GM19372 (cell line): ENCODE measurements at regions not wholly inside any gene's neighbourhood (a gene's known extent, or its start where the extent isn't known, plus 50 kb on each side); places are given as distances from the start of the nearest gene placed in this dataset.

ENCODE experiments used
- ATAC-seq: cut with Tn5 transposase; IDR thresholded peaks from one replicate; pipeline ENCODE4 v1.9.1; 2021; ENCODE audit warnings: mild to moderate bottlenecking, low read depth, moderate library complexity; ENCODE audit not compliant: unreplicated experiment

DNA sequence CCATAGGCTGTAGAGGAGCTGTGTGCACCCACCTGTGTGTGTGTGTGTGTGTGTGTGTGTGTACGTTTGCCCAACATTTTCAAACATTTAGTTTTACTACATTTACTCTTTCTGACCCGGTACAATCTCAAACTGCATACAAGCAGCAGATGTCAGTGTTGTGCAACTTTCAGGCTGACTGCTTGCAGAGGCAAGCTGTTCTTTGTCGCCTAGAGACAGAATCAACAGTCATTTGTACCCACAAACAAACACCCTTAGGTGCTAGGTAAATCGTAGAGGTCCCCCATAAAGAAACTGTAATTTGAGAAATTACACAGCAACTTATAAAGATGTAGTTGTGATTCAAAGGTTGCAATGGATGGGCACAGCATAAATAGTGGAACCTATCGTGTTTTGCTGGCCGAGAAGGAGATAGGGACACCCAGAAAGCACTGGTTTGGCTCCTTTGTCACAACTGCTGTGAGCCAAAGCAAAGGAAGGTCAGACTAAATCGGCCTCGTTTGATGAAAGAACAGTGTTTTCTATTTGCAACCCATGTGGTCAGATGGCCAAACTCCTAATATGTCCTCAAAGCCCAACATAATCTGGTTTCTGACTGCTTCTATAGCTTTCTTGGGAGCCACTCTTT, 478.4 kb downstream of the TOX3 start:
- ATAC-seq: no peak

DNA sequence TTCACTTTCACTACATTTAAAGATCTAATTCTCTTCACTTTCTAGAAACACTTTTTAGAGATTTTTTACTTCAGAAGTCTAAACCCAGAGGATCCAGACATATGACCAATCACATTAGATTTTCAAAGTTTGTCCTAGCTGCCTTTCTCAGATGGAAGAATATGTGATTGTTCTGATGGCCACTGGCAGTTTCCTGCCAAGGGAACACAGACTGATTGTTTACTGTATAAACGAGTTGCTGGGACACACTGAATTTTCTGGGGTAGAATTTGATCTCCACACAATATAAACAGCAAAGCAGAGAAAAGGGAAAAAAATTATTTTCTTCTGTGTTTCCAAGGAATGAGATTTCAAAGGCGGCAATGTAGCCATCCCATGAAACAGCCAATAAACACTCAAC, 480.0 kb downstream of the TOX3 start:
- ATAC-seq: no peak

DNA sequence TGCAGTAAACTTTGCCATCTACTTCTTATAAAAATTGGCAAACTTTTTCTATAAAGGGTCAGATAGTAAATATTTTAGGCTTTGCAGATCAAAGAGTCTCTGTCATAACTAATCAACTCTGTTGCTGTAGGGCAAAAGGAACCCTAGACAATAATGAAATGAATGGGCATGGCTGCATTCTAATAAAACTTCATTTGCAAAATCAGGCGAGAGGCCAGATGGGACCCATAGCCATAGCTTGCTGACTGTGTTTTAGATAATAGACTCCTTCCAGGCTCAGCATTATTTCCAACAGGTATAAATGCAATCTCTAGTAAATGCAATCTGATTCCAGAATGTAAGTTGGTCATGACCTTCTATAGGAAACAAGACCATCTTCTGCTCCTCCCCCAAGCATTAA, 490.7 kb downstream of the TOX3 start:
- no peak for ATAC-seq

DNA sequence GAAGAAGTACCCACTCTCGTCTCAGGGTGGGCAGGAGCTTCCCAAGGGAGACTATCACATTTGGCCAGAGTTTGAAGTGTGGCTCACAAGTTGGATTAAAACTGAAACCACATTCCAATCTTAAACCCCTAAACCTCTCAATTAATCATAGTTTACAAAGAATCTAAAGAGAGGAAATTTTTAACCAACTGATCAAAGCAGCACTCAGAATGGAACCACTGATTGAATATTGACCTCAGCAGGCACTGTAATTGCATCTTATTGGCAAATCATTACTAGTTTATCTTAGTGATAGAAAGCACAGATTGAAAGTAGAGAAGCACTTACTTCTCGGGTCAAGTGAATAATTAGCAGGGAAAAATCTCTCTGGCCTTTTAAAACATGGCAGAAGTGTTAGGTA, 491.6 kb downstream of the TOX3 start:
- no peak for ATAC-seq

DNA sequence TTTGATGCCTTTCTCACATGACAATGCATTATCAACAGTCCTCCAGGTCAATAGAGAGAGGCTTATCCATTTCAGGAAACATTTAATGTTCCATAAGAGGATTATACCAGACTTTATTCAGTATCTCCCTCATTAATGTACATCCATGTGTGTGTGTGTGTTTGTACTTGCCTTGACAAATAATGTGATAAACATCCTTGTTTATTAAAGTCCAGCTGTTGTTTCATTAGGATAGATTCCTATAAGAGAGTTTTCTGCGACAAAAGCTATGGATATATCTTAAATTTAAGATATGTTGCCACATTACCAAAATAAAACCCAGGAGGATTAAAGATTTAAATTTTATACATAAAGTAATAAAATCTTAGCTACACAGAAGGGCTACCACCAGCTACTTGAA, 492.6 kb downstream of the TOX3 start:
- no peak for ATAC-seq

DNA sequence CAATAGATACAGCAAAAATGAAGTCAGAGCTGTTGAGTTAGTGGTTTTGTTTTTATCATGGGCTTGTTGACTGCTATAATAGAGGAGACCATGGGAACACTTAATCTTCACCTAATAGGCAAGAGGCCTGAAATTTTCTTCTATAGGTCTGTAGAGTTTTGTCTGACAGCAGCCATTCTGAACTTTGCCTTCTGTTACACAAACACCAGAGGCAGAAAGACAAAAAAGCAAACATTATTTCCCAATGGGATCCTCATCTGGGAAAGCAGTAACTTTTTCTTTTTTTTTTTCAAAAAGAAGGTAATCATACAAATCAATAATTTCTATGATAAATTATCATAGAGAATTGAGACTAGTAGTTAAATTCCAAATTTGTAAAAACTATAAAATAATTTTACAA, 494.1 kb downstream of the TOX3 start:
- ATAC-seq: no peak

DNA sequence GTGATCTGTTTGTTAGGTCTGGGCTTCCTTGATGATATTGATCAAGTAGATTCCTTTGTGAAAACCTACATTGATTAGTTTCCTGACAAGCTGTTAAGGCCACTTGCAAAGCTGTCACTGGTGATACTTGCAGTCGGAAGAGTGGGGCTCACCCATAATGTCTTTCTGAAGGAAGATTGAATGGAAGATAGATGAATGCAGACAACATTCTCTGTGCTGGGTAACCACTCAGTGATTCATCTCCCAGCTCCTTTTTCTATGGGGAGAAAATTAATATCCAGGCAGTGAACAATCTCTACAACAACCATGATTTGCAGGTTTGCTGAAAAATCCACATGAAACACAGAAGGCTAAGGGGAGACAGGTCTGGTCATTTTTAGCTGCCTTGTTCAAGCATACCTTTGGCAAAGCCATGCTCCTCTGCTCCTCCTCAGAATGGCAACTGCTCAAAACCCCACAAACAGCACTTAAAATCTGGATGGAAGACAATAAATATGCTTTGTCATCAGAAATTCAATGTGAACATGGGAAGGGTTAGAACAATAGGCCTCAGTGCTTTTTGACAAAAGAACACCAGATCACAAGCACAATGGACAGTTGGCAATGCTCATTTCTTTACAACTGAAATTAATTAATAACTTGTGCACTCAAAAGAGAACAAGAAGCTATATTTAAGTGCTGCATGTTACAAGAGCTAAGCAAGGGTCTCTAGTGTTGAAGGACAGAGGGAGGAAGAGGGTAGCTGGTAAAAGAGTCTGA, 495.4 kb downstream of the TOX3 start:
- no peak for ATAC-seq

DNA sequence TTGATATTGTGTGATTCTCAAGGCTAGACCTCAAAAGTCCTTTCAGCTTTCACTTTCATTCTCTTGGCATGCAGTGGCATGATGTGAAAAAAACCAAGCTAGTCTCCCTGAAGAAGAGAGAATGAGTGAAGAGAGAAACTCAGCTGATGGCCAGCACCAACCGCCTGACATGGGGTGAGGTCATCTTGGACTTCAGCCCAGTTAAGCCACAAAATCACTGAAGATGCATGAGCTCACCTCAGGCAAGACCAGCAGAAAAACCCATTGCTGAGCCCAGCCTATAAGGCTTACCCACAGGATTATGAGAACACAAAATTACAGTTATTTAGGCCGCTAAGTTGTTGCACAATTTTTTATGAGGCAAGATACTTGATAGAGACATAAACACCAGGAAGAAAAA, 496.5 kb downstream of the TOX3 start:
- ATAC-seq: no peak

DNA sequence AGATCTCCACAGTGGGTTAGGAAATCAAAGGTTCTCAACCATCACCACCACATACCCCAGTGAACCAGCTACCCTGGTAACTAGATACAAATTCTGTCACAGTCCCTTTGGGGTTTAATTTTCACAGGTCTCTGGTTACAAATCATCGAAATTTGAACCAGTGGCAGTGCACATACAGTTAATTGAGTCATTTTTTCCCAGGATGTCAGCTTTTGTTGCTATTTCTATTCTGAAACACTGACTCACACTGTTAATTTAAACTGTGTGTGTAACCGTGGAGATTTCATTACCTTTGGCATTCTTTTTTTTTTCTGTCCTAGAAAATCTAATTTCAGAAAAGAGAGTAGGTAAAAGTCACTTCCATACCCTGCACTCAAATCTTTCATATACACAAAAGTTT, 511.5 kb downstream of the TOX3 start:
- no peak for ATAC-seq

DNA sequence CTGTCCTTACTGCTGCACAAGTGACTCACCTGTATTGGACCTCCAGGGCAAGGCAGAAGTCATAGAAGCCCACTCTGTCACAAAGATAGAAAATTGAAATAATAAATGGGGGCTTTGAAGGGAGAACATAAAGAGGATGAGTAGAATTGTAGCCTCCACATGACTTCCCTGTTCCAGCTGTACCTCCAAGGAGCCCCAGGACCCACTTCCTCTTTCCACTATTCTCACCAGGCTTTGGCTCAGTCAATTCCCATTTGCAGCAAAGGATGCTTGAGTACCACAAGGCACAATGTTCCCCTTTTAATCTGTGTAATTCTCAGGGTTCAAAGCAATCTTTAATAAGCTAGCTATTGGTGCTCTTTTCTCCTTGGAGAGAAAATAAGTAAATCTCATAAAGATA, 512.1 kb downstream of the TOX3 start:
- ATAC-seq: no peak

DNA sequence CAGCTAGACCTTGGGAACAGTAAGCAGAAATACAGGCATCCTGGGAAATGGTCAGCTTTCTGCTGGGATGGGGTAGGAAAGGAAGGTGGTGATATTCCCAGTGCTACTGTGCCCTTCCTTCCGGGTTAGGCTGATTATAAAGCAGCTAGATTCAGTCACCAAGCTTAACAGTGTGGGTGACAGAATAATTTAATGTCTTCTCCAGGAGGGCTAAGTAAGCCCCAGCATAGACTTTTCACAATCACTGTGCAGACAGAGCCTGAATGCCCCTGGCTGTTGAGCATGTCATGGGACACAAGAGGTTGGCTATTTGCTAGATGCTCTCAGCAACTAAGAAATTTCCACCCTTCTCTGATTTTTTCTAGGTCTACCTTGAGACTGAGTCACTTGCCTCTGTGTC, 513.0 kb downstream of the TOX3 start:
- no peak for ATAC-seq

DNA sequence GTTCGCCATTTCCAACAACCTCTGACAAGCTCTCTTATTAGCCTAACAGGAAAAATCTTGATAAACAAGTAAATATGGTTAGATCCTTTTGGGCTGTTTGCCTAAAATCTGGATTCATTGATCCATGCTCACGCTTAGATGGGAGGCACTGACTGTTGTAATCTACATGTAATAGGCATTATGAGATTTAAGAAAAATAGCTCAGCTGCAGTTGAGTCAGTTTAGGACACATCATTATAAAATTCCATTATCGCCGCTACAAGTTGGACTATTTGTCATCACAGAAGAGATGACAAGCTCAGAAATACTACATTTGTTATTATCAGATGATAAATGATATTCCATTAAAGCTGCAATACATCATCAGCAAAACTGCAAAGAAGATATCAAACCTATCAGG, 524.0 kb downstream of the TOX3 start:
- ATAC-seq: no peak

DNA sequence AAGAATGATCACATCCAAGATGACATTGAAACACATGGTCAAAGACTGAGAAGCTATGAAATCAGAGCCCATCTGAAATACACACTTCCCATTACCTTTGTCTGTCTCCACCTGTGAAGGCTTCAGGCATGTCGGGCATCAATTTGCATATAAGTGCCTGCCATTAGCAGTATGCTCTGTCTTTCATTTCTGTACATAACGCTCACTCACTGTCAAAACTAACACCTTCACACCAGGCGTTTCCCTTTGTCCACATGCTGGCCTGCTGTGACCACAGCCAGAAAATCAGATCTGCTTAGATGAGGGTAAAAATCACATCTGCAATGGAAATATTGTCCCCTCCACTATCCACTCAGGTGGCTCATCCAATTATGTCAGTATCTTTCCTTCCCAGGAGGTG, 524.8 kb downstream of the TOX3 start:
- ATAC-seq: no peak

DNA sequence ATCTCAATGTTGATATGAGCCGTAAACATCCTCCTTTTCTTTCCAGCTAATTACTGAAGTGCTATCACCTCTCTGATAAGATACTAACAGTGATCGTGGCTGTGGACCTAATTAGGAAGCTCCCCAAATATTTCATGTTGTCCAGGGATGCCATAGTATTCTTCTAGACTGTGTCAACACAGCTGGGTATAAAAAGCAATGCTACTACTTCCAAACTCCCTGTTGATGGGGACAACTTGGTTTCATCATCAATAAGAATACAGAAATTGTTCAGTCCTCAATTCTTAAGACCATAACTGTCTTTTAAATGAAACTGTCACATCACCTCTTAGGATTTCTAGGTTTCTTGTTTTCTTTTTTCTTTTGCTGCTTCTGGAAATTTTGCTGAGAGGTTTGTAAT, 530.6 kb downstream of the TOX3 start:
- ATAC-seq: no peak

DNA sequence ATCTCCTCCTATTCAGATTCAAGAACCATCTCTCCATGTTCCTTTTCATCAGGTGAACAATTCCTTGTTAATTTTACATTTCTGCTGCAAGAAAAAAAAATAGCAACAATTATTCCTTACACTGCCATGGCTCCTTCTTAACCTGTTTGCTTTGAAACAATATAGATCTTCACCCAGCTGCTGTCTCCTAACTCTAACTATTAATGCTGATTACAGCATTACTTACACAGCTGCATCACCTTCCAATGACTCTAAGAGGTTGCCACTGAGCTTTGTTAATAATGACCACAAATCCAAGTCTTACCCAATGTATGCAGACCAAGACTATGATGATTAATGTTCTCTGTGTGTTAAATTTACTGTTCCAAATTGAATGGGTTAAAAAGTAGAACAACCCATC, 541.4 kb downstream of the TOX3 start:
- no peak for ATAC-seq

DNA sequence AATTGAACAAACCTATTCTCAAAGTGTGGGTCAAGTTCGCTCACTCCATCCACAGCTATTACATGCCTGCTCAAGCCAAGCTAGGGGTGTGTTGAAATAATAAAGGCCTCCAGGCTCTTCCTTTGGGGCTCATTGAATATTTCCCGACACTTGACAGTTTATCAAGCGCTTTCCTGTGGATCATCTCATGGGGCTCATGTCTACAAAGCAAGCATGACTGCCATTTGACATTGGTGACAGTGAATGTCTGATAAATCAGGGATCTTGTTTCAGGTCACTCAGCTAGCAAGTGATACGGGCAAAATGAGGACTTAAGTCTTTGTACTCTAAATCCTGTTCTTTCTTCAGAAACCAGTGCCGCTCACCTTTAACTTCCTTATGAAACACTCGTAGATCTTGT, 542.6 kb downstream of the TOX3 start:
- ATAC-seq: no peak

DNA sequence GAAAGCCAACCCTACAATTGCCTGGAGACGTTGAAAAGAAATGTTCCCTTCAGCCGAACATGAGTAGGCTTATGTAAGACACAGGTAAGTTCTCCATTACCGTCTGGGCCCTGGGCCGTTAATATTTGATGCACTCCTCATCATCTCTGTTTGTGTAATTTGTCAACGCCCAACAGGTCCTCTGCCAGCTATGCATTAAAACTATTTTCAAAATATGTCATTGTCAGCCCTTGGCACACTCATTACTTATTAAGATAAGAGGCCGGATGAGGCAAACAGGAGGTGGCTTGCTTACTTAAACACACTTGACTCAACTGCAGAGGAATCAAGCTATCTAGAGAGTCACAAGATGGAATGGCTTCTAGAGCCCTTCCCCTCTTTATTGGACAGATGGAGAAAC, 544.9 kb downstream of the TOX3 start:
- ATAC-seq: no peak

DNA sequence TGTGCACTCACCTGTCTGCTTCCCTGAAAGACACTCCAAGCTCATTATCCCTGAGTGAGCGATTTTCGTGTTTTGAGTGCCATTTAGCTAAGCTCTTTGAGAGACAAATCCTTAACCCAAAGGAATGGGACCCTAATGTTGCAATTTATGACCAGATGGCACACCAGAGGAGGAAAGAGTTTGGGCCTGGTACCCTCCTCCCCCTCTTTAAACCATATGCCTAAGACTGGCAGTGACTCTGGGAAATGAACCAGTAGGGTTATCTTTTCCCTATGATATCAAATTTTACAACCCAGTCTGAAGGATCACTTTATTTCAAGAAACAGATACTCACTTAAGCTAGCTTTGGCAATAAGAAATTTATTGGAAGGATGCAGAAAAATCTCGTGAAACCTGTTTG, 550.4 kb downstream of the TOX3 start:
- no peak for ATAC-seq

DNA sequence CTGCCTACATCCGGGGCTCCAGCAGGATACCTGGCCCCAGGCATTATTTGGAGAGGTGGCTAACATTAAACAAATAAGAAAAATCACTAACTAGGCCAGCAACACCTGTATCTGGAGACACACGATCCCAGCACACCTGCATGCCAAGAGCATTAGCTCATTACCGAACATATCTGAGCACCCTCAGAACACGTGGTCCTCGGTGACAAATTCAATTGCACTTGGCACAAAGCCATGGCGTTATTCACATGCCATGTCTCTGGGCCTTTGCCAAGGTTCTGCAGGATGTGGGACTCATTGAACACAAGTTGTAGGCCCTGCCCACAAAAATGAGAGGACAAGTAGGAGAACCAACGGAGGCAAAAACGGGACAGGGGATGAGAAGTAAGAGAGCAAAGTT, 552.3 kb downstream of the TOX3 start:
- ATAC-seq: no peak

DNA sequence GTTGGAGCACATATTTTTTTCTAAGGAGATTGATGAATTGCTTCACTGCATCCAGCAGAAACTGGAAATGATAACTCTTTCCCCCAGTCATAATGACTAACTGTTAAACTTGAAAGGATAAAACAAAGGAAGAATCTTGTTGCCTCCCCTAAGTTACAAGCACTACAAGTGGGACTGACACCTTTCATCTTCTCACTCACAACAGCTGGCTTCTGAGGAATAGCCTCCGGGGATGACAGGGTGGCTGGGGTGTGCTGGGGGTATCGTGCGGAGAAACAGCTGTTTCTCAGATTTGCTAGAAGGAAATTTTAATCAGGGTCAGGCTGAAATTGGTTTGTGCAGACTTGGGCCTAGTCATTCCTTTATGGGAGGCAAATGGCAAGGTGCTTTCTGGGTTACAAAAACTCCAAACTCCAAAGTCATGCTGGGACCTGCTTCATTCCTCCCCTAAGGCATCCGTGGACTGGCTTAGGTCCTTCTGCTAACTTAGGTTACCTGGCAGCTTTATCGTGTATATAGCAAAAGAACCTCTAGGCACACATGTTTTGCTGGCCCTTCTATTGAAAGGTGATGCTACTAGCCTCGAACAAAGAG, 557.2 kb downstream of the TOX3 start:
- ATAC-seq: no peak

DNA sequence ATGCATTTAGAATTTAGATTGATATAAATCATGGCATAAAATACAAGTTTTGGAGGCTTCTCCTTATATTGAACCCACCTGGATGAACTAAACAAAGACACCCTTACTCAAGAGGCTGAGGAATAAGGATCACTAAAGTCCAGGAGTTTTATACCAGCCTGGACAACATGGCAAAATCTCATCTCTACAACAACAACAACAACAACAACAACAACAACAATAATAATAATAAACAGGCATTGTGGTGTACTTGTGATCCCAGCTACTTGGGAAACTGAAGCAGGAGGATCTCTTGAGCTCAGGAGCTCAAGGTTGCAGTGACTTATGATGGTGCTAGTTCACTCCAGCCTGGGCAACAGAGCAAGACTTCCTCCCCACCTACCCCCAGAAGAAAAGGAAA, 558.0 kb downstream of the TOX3 start:
- no peak for ATAC-seq

DNA sequence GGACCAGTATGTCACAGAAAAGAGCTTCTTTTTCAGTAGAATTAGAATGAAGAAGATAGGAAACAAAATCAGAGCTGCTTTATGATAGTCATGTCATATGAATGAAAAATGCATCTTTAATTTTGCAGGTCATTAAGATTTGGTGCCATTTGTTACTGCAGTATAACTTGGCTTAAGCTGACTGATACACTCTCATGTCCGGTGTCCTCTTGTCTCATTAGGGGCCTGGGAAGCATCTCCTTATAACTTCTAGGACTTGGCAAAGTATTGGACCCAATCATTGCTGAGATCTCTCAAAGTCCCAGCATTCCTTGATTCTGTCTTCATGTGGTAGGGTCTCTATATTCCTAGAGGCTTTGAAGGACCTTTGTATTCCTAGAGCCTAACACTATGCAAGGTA, 559.4 kb downstream of the TOX3 start:
- no peak for ATAC-seq
